Naive thymus-derived CD4-positive, alpha-beta T cell (primary cell): ENCODE measurements at regions not wholly inside any gene's neighbourhood (a gene's known extent, or its start where the extent isn't known, plus 50 kb on each side); places are given as distances from the start of the nearest gene placed in this dataset.

ENCODE experiments used
- ATAC-seq: fragments of 150-1000 bp; cut with Tn5 transposase; 2 replicates; pipeline ENCODE4 v1.10.0; 2021; ENCODE audit warnings: mild to moderate bottlenecking, moderate library complexity
- CTCF ChIA-PET: fragments of 350-600 bp; sonication (Branson Sonifier 250); formaldehyde crosslinking; loops from one replicate; lab custom pipeline; 2021; ENCODE audit warnings: antibody characterized with exemption; lab: Charles Lee
- POLR2A ChIA-PET: fragments of 350-600 bp; sonication (Branson Sonifier 250); formaldehyde crosslinking; loops from one replicate; lab custom pipeline; 2021; ENCODE audit warnings: antibody characterized with exemption, inconsistent platforms; lab: Charles Lee
- DNase-seq, 9 donors: peaks; one replicate each; pipeline versions ENCODE4 v3.0.0 to v3.0.0-alpha.2; 2020 to 2022; ENCODE audit warnings: mixed read lengths in 1 of 9
- H3K27ac ChIP-seq: one replicate; pipeline ENCODE4 v1.7.0; 2013; ENCODE audit warnings: mild to moderate bottlenecking, low read depth, low read length, moderate library complexity
- H3K27me3 ChIP-seq, 2 donors: one replicate each; pipeline ENCODE4 v1.7.0; 2013; ENCODE audit warnings: low read length in 2 of 2, mild to moderate bottlenecking in 2 of 2, moderate library complexity in 2 of 2; ENCODE audit not compliant: control insufficient read depth in 2 of 2, insufficient read depth in 2 of 2
- H3K36me3 ChIP-seq, 3 experiments: 1 replicate in 2 of 3; 2 replicates in 1 of 3; pipeline ENCODE4 v1.7.0; 2013; ENCODE audit warnings: low read length in 3 of 3, mild to moderate bottlenecking in 3 of 3, moderate library complexity in 1 of 3; ENCODE audit not compliant: insufficient read depth in 3 of 3, control insufficient read depth in 2 of 3
- H3K4me1 ChIP-seq, 2 donors: one replicate each; pipeline ENCODE4 v1.7.0; 2013; ENCODE audit warnings: low read length in 2 of 2, mild to moderate bottlenecking in 2 of 2, moderate library complexity in 1 of 2; ENCODE audit not compliant: control insufficient read depth in 2 of 2, insufficient read depth in 2 of 2
- H3K4me3 ChIP-seq: 2 replicates; pipeline ENCODE4 v1.7.0; 2013; ENCODE audit warnings: mild to moderate bottlenecking, low read length
- H3K9me3 ChIP-seq, 3 experiments: 1 replicate in 2 of 3; 2 replicates in 1 of 3; pipeline ENCODE4 v1.7.0; 2013; ENCODE audit warnings: low read length in 3 of 3; ENCODE audit not compliant: control insufficient read depth in 2 of 3
- H3K27ac Mint-ChIP-seq, 9 donors: one replicate each; pipeline ENCODE4 v1.8.0; 2020 to 2022; ENCODE audit warnings: mixed read lengths in 9 of 9, mild to moderate bottlenecking in 8 of 9, moderate library complexity in 5 of 9, inconsistent platforms in 2 of 9
- H3K27me3 Mint-ChIP-seq, 5 donors: one replicate each; pipeline ENCODE4 v1.8.0; 2021 to 2022; ENCODE audit warnings: mixed read lengths in 5 of 5, mild to moderate bottlenecking in 1 of 5
- H3K36me3 Mint-ChIP-seq, 5 donors: one replicate each; pipeline ENCODE4 v1.8.0; 2020 to 2022; ENCODE audit warnings: mixed read lengths in 5 of 5, mild to moderate bottlenecking in 3 of 5, inconsistent platforms in 1 of 5
- H3K4me1 Mint-ChIP-seq, 7 donors: one replicate each; pipeline ENCODE4 v1.8.0; 2020 to 2022; ENCODE audit warnings: mixed read lengths in 7 of 7, mild to moderate bottlenecking in 3 of 7, inconsistent platforms in 1 of 7
- H3K4me3 Mint-ChIP-seq, 10 donors: one replicate each; pipeline ENCODE4 v1.8.0; 2020 to 2022; ENCODE audit warnings: mild to moderate bottlenecking in 10 of 10, mixed read lengths in 10 of 10, moderate library complexity in 6 of 10, inconsistent platforms in 2 of 10
- H3K9me3 Mint-ChIP-seq, 11 donors: one replicate each; pipeline ENCODE4 v1.8.0; 2020 to 2022; ENCODE audit warnings: mixed read lengths in 11 of 11, mild to moderate bottlenecking in 4 of 11, inconsistent platforms in 1 of 11, moderate library complexity in 1 of 11
- intact Hi-C, 2 donors: fragments of 100-400 bp; cut with micrococcal nuclease; formaldehyde crosslinking; loops; one replicate each; pipeline ENCODE4 v1.15.1; 2023

DNA sequence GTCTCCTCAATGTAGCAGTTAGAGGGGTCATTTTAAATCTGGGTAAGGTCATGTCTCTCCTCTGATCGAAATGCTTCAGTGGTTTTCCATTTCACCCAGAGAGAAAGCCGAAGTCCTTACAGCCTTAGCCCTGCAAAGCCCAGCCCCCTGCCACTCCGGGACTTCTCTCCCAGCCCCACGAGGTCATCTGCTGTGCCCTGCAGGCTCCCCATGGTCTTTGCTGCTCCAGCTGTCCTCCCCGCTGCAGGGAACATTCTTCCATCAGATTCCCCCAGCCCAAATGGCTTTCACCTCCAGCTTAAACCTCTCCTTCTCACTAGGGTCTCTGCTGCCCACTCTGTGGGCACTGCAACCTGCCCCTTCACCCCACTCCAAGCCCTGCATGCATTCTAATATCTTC, 626.5 kb downstream of the NPHP4 start:
- Histone ChIP-seq H3K4me3 (no peak overlapping the region), H3K27me3 (no peaks in the 10 kb centered on the region), H3K4me1 (peaks cover 11 to 13% of the 10 kb centered on the region in 2 donors), H3K27ac (no peak overlapping the region), H3K9me3 (no peaks in the 10 kb centered on the region), H3K36me3 (no peaks in the 10 kb centered on the region)
- DNase-seq (no peak), ATAC-seq (no peak)
- Mint-ChIP-seq H3K36me3 (peaks cover 0 to 7% (median 0%) of the 10 kb centered on the region in 5 donors), H3K9me3 (peaks cover 0 to 8% (median 0%) of the 10 kb centered on the region in 11 donors), H3K4me3 (no peak overlapping the region), H3K27me3 (peaks cover 0 to 12% (median 0%) of the 10 kb centered on the region in 5 donors), H3K4me1 (peaks cover 10 to 40% (median 16%) of the 10 kb centered on the region in 7 donors), H3K27ac (no peak overlapping the region)
- CTCF ChIA-PET = no interaction called here
- intact Hi-C loops = no loop called here
- POLR2A ChIA-PET = interaction anchor here (0.8 kb wide), 1 partner anchor 12 kb away, joined by 3 read pairs; no protein-coding TSS in a partner anchor

DNA sequence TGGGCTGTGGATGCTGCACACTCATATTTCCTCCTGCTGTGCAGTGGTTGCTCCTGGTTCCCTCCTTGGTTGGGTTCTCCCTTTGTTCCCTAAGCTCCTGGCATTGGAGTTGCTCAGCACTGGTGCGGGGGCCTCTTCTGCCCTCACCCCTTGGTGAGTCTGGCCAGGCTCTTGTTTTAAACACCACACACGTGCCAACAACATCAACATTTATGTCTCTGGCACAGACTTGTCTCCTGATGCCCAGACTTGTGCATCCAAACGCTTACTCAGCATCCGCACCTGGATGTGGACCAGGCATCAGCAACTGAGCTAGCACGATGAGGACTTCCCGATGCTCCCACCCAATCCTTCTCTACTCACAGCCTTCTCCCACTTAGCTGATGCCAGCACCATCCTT, 627.6 kb downstream of the NPHP4 start:
- Histone ChIP-seq H3K4me1 (peaks cover 0 to 2% of the 10 kb centered on the region in 2 donors), H3K9me3 (peaks cover 0 to 4% (median 0%) of the 10 kb centered on the region in 3 experiments), H3K27ac (no peak overlapping the region), H3K4me3 (no peak overlapping the region), H3K27me3 (no peaks in the 10 kb centered on the region), H3K36me3 (no peaks in the 10 kb centered on the region)
- H3K27ac Mint-ChIP-seq = peak overlapping the region in 1 of 9 donors; percentile 66
- ChIA-PET POLR2A (interaction anchor here (0.8 kb wide), 1 partner anchor 11 kb away, joined by 3 read pairs; no protein-coding TSS in a partner anchor), CTCF (no interaction called here)
- no peak for ATAC-seq
- H3K4me1 Mint-ChIP-seq = peaks cover 0 to 32% (median 6%) of the 10 kb centered on the region in 7 donors
- H3K36me3 Mint-ChIP-seq = peaks cover 0 to 7% (median 0%) of the 10 kb centered on the region in 5 donors
- intact Hi-C loops = no loop called here
- no peak for DNase-seq
- no peak overlapping the region for H3K4me3 Mint-ChIP-seq
- peaks cover 0 to 12% (median 0%) of the 10 kb centered on the region in 5 donors for H3K27me3 Mint-ChIP-seq
- H3K9me3 Mint-ChIP-seq = peaks cover 0 to 11% (median 5%) of the 10 kb centered on the region in 11 donors

DNA sequence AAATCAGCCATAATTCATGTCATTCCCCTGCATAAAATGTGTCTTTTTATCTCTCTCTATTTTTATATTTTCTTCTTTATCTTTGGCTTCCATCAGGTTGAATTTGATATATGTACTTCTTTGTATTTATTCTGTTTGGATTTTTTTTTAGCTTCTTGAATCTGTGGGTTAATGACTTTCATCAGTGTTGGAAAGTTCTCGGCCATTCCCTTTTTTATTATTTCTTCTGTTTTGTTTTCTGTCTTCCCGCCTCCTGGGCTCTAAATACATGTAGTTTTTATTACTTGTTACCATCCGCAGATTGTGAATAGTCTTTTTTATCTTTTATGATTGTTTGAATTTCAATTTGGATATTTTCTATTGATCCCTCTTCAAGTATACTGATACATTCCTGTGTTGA, 637.5 kb downstream of the NPHP4 start:
- POLR2A ChIA-PET = no interaction called here
- intact Hi-C loops = no loop called here
- no peaks in the 10 kb centered on the region for H3K27me3 ChIP-seq
- Mint-ChIP-seq H3K4me1 (peaks cover 0 to 11% (median 6%) of the 10 kb centered on the region in 7 donors), H3K36me3 (peaks cover 0 to 15% (median 0%) of the 10 kb centered on the region in 5 donors), H3K4me3 (no peak overlapping the region), H3K9me3 (peaks cover 7 to 48% (median 17%) of the 10 kb centered on the region in 11 donors), H3K27ac (no peak overlapping the region), H3K27me3 (peaks cover 0 to 9% (median 0%) of the 10 kb centered on the region in 5 donors)
- H3K36me3 ChIP-seq = no peaks in the 10 kb centered on the region
- no peaks in the 10 kb centered on the region for H3K4me1 ChIP-seq
- DNase-seq (no peak), ATAC-seq (no peak)
- peaks cover 0 to 3% (median 0%) of the 10 kb centered on the region in 3 experiments for H3K9me3 ChIP-seq
- H3K27ac ChIP-seq = no peak overlapping the region
- no peak overlapping the region for H3K4me3 ChIP-seq
- CTCF ChIA-PET = no interaction called here

DNA sequence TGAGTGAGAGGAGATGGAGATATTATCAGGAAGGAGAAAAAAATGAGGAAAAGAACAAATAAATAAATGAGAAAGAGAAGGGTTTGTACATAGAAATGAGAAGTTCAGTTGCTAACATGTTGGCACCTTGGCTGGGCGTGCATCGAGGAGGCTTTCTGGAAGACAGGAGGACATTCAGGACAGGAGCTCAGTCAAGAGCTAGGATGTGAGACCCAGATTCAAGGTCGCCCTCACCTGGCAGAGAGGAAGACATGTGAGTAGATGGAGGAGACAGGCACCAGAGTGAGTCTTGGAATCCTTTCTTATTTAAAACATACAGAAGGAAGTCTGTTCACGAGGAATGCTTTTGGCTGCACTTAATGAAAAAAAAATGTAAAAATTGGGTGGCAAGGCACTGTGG, 640.9 kb downstream of the NPHP4 start:
- no peaks in the 10 kb centered on the region for H3K36me3 ChIP-seq
- Mint-ChIP-seq H3K27ac (no peak overlapping the region), H3K27me3 (peaks cover 0 to 9% (median 0%) of the 10 kb centered on the region in 5 donors), H3K9me3 (peaks cover 2 to 26% (median 10%) of the 10 kb centered on the region in 11 donors), H3K36me3 (peaks cover 0 to 9% (median 0%) of the 10 kb centered on the region in 5 donors), H3K4me1 (peaks cover 3 to 26% (median 15%) of the 10 kb centered on the region in 7 donors), H3K4me3 (no peak overlapping the region)
- POLR2A ChIA-PET = no interaction called here
- H3K4me3 ChIP-seq = no peak overlapping the region
- no peaks in the 10 kb centered on the region for H3K27me3 ChIP-seq
- no peak overlapping the region for H3K27ac ChIP-seq
- DNase-seq = no peak
- peaks cover 0 to 4% of the 10 kb centered on the region in 2 donors for H3K4me1 ChIP-seq
- H3K9me3 ChIP-seq = no peaks in the 10 kb centered on the region
- no peak for ATAC-seq
- intact Hi-C loops = loop anchor here in 1 of 2 donors (1.0 kb wide), 1 partner anchor 65 kb away; no protein-coding TSS in a partner anchor
- CTCF ChIA-PET = interaction anchor here (1.7 kb wide), 1 partner anchor 65 kb away, joined by 8 read pairs; no protein-coding TSS in a partner anchor

DNA sequence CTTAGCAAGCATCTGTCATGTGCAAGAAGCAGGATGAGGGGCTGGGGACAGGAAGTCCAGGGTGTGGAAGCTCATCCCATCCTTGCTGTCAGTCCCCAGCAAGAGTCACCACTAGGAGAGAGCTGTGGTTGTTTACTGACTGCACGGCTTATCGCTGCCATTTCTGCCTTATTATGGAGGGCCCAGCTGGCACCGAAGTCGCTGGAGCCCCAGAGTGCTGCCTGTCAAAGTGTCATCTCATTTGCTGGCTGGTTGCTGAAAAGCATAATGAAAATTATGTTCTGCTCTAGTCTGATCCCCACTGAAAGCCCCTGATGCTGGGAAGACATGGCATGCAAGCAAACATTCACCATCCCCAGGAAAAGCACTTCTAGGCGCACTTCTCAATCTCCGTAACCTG, 642.7 kb downstream of the NPHP4 start:
- H3K27me3 ChIP-seq = no peaks in the 10 kb centered on the region
- H3K36me3 Mint-ChIP-seq = peaks cover 0 to 5% (median 0%) of the 10 kb centered on the region in 5 donors
- ChIA-PET POLR2A (interaction anchor here (1.0 kb wide), 1 partner anchor 20 kb away, joined by 5 read pairs; no protein-coding TSS in a partner anchor), CTCF (interaction anchor here (1.0 kb wide), 1 partner anchor 63 kb away, joined by 3 read pairs; no protein-coding TSS in a partner anchor)
- DNase-seq (no peak), ATAC-seq (no peak)
- H3K4me3 ChIP-seq = no peak overlapping the region
- H3K4me1 ChIP-seq = peaks cover 0 to 4% of the 10 kb centered on the region in 2 donors
- H3K36me3 ChIP-seq = no peaks in the 10 kb centered on the region
- H3K9me3 Mint-ChIP-seq = peaks cover 1 to 8% (median 3%) of the 10 kb centered on the region in 11 donors
- H3K27me3 Mint-ChIP-seq = peaks cover 0 to 2% (median 0%) of the 10 kb centered on the region in 5 donors
- peaks cover 5 to 29% (median 16%) of the 10 kb centered on the region in 7 donors for H3K4me1 Mint-ChIP-seq
- peak overlapping the region in 4 of 9 donors; percentile 18 to 84 (median 32) for H3K27ac Mint-ChIP-seq
- no peaks in the 10 kb centered on the region for H3K9me3 ChIP-seq
- intact Hi-C loops = no loop called here
- H3K4me3 Mint-ChIP-seq = no peak overlapping the region
- no peak overlapping the region for H3K27ac ChIP-seq

DNA sequence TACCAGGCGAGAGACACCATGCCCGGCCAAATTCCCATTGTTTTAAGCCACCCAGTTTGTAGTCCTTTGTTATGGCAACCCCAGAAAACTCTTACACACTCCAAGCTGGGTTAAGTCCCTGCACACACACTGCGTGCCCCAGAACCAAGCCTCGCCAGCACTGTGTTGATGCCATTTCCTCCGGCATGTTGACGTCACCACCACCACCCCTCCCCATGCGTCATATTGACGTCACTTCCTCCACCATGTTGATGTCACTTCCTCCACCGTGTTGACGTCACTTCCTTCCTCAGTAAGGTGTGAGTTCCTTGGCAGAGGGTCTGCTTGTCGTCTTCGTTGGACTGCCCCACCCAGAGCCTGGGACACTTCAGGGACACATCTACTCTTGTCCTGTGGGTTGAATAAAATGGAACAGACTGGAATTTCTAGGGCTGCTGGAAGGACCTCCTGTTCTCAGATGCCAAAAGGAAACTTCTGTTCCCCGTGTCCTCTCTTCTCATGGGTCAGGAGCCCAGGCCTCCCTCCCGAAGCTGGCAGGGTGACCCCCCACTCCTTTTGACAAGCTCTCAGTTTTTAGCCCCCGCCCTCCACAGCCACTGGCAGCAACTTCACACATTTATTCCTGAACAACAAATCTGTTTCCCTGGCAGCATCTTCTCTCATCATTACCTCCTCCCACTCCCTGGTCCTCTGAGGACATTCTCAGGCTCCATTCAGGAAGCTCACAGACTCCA, 643.3 kb downstream of the NPHP4 start:
- Mint-ChIP-seq H3K4me1 (peaks cover 5 to 29% (median 16%) of the 10 kb centered on the region in 7 donors), H3K27ac (peak overlapping the region in 1 of 9 donors; percentile 84), H3K36me3 (peaks cover 0 to 5% (median 0%) of the 10 kb centered on the region in 5 donors), H3K4me3 (no peak overlapping the region), H3K9me3 (peaks cover 0 to 8% (median 3%) of the 10 kb centered on the region in 11 donors), H3K27me3 (peaks cover 0 to 2% (median 0%) of the 10 kb centered on the region in 5 donors)
- peaks cover 0 to 4% of the 10 kb centered on the region in 2 donors for H3K4me1 ChIP-seq
- CTCF ChIA-PET = interaction anchor here (1.0 kb wide), 1 partner anchor 63 kb away, joined by 3 read pairs; no protein-coding TSS in a partner anchor
- no peaks in the 10 kb centered on the region for H3K27me3 ChIP-seq
- H3K27ac ChIP-seq = no peak overlapping the region
- H3K36me3 ChIP-seq = no peaks in the 10 kb centered on the region
- DNase-seq = peak in 2 of 9 donors; percentile 8 to 11
- ATAC-seq = no peak
- POLR2A ChIA-PET = interaction anchor here (0.9 to 1.0 kb wide), 2 partner anchors 21 to 40 kb away, joined by 3 to 5 read pairs; no protein-coding TSS in a partner anchor
- intact Hi-C loops = no loop called here
- no peaks in the 10 kb centered on the region for H3K9me3 ChIP-seq
- H3K4me3 ChIP-seq = no peak overlapping the region
